ENCODE measurements at regions not wholly inside any gene's neighbourhood (a gene's known extent, or its start where the extent isn't known, plus 50 kb on each side); places are given as distances from the start of the nearest gene placed in this dataset.

- Histone ChIP-seq H3K27ac (no peak overlapping the region), H3K27me3 (no peaks in the 10 kb centered on the region), H3K4me1 (replicated peaks in 1 of 2) (no peaks in the 10 kb centered on the region), H3K36me3 (replicated peaks in 1 of 2) (no peaks in the 10 kb centered on the region), H3K4me3 (no peak overlapping the region), H3K9me3 (replicated peaks in 1 of 3) (peaks cover 0 to 6% (median 0%) of the 10 kb centered on the region in 3 donors)
- TF ChIP-seq POLR2A (IDR thresholded peaks at IDR 0.05) = no peak
- TF ChIP-seq CTCF (IDR thresholded peaks at IDR 0.05) = no peak
- intact Hi-C loops (cut with DNase I) = no loop called here
- 48 to 73% (median 52%) methylated on average over 2 of the region's 2 CpGs for WGBS, 4 donors
- DNase-seq = no peak
These were observed 159.5 kb downstream of the GABRG2 start for GRCh38 chr5:162227075-162227474.

- DNase-seq = no peak
- intact Hi-C loops (cut with DNase I) = no loop called here
- Histone ChIP-seq H3K36me3 (replicated peaks in 1 of 2) (no peaks in the 10 kb centered on the region), H3K27me3 (no peaks in the 10 kb centered on the region), H3K4me1 (replicated peaks in 1 of 2) (no peaks in the 10 kb centered on the region), H3K4me3 (no peak overlapping the region), H3K9me3 (replicated peaks in 1 of 3) (no peaks in the 10 kb centered on the region), H3K27ac (no peak overlapping the region)
- WGBS, 4 donors = 78 to 86% (median 82%) methylated on average over 3 of the region's 3 CpGs
- TF ChIP-seq POLR2A (IDR thresholded peaks at IDR 0.05) = no peak
These were observed 162.8 kb downstream of the GABRG2 start for GRCh38 chr5:162230348-162230747.

- TF ChIP-seq CTCF (IDR thresholded peaks at IDR 0.05) = no peak
- no peak for TF ChIP-seq POLR2A (IDR thresholded peaks at IDR 0.05)
- H3K4me1 ChIP-seq (replicated peaks in 1 of 2) = no peaks in the 10 kb centered on the region
- no peaks in the 10 kb centered on the region for H3K36me3 ChIP-seq (replicated peaks in 1 of 2)
- no peak overlapping the region for H3K27ac ChIP-seq
- no peaks in the 10 kb centered on the region for H3K27me3 ChIP-seq
- intact Hi-C loops (cut with DNase I) = no loop called here
- DNase-seq = no peak
- no peaks in the 10 kb centered on the region for H3K9me3 ChIP-seq (replicated peaks in 1 of 3)
- no peak overlapping the region for H3K4me3 ChIP-seq
- 40 to 58% (median 55%) methylated on average over 1 of the region's 1 CpG for WGBS, 4 donors
These were observed 163.9 kb downstream of the GABRG2 start for GRCh38 chr5:162231522-162231921.

GRCh38 chr5:162240734-162241133 lies 173.2 kb downstream of the GABRG2 start:
- Histone ChIP-seq H3K9me3 (replicated peaks in 1 of 3) (no peaks in the 10 kb centered on the region), H3K27me3 (no peaks in the 10 kb centered on the region), H3K4me1 (replicated peaks in 1 of 2) (no peaks in the 10 kb centered on the region), H3K36me3 (replicated peaks in 1 of 2) (no peaks in the 10 kb centered on the region), H3K27ac (no peak overlapping the region), H3K4me3 (no peak overlapping the region)
- intact Hi-C loops (cut with DNase I) = no loop called here
- no peak for DNase-seq
- TF ChIP-seq CTCF (IDR thresholded peaks at IDR 0.05) = no peak
- TF ChIP-seq POLR2A (IDR thresholded peaks at IDR 0.05) = no peak

GRCh38 chr5:162242416-162242815 lies 174.8 kb downstream of the GABRG2 start:
- no peak for TF ChIP-seq CTCF (IDR thresholded peaks at IDR 0.05)
- TF ChIP-seq POLR2A (IDR thresholded peaks at IDR 0.05) = no peak
- Histone ChIP-seq H3K27me3 (no peaks in the 10 kb centered on the region), H3K27ac (no peak overlapping the region), H3K36me3 (replicated peaks in 1 of 2) (no peaks in the 10 kb centered on the region), H3K4me3 (no peak overlapping the region), H3K9me3 (replicated peaks in 1 of 3) (no peaks in the 10 kb centered on the region), H3K4me1 (replicated peaks in 1 of 2) (no peaks in the 10 kb centered on the region)
- intact Hi-C loops (cut with DNase I) = no loop called here
- no peak for DNase-seq

Measured in adrenal gland (tissue), 9 donors.